Adrenal gland (tissue), 9 donors: ENCODE measurements at regions not wholly inside any gene's neighbourhood (a gene's known extent, or its start where the extent isn't known, plus 50 kb on each side); places are given as distances from the start of the nearest gene placed in this dataset.
"Not testable (repeated sequence)": the region's sequence is repeated elsewhere in the genome, so short reads cannot be mapped to it uniquely, and the experiment has no call there.

ENCODE experiments used
- DNase-seq, 7 donors: peaks; one replicate each; pipeline ENCODE4 v3.0.0-alpha.2; 2019 to 2020
- H3K27ac ChIP-seq, 5 donors: fragments of 200-600 bp; sonication (generic) in 4 of 5; 1 replicate in 3 of 5; 2 replicates in 2 of 5; pipeline versions ENCODE4 v1.5.1 to v1.8.0; 2016 to 2020; ENCODE audit warnings: mild to moderate bottlenecking in 1 of 5
- H3K27me3 ChIP-seq: fragments of 200-600 bp; 2 replicates; pipeline ENCODE4 v1.8.0; 2021
- H3K36me3 ChIP-seq, 2 donors: fragments of 200-600 bp; replicated peaks in 1 of 2; 1 replicate in 1 of 2; 2 replicates in 1 of 2; pipeline versions ENCODE4 v1.5.1 to v1.8.0; 2018 to 2022
- H3K4me1 ChIP-seq, 2 donors: fragments of 200-600 bp; replicated peaks in 1 of 2; 1 replicate in 1 of 2; 2 replicates in 1 of 2; pipeline versions ENCODE4 v1.5.1 to v1.8.0; 2018 to 2021
- H3K4me3 ChIP-seq, 4 donors: fragments of 200-600 bp; sonication (generic) in 3 of 4; one replicate each; pipeline ENCODE4 v1.5.1; 2016 to 2018
- H3K9me3 ChIP-seq, 3 donors: fragments of 200-600 bp; sonication (generic) in 1 of 3; replicated peaks in 1 of 3; 1 replicate in 2 of 3; 2 replicates in 1 of 3; pipeline versions ENCODE4 v1.5.1 to v1.8.0; 2016 to 2021
- WGBS, 4 donors: extraction: QIAGEN DNeasy Blood & Tissue Kit in 2 of 4; methylation state at CpG; one replicate each; pipeline versions ENCODE4 v1.1.5 to v1.1.7; 2013 to 2017; 5-methylcytosine and 5-hydroxymethylcytosine counted together
- intact Hi-C, 2 donors: fragments of 100-400 bp; cut with DNase I; formaldehyde crosslinking; loops; one replicate each; pipeline versions ENCODE4 v1.14.1 to v1.15.0; 2022 to 2023
- donor health status: healthy with polysubstance abuse.
- donor health status: Bipolar disorder and iron deficiency.
- donor health status: DM: yes; HTN: yes; CAD: no.
- donor health status: DM: no; HTN: no; CAD: no.
- donor health status: DM: no; HTN: no; CAD: no.

DNA sequence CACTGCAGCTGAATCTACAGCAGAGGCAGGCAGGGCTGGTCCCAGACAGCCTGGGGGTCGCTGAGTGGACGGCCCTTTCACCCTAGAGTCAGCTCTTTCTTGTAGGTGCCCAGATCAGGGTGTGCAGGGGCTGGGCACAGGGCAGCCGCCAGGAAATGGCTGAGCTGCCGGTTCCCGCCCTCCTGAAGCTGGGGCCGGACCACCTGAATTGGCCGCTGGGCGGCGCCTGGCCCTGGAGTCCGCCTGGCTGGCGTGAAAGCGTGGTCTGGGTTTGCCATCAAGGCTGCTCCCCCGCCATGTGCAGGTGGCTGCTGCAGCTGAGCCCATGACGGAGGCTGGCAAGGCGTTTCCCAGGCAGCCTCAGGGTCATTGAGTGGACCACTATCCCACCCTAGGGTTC, 85.7 kb downstream of the POTEM start:
- intact Hi-C loops = not testable (repeated sequence)
- no CpG with 5 or more reads among the region's 15 CpGs for WGBS, 4 donors

DNA sequence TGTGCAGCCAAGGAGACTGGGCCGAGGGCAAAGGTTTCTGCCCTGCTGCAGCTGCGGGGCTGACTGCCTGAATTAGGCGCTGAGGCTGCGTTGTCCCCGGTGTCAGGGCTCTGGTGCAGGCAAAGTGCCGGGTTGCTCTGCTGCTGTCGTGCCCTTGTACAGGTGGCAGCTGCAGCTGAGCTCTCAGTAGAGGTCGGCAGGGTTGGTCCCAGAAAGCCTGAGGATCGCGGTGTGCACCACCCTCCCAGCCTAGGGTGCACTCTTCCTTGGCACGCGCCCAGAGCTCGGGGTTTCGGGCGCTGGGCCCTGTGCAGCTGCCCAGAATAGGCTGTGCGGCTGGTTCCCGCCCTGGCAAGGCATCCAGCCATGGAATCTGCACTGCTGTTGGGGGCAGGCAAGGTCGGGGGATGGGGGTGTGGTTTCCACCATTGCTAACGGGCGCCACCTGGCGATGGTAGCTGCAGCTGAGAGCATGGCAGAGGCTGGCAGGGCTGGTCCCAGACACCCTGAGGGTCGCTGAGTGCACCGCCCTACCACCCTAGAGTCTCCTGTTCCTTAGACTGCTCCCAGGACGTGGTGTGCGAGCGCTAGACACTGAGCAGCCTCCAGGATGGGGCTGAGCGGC, 86.3 kb downstream of the POTEM start:
- H3K4me1 ChIP-seq, H3K4me3 ChIP-seq, H3K36me3 ChIP-seq, H3K9me3 ChIP-seq, DNase-seq, intact Hi-C loops, H3K27ac ChIP-seq, H3K27me3 ChIP-seq: not testable (repeated sequence)
- no CpG with 5 or more reads among the region's 27 CpGs for WGBS, 4 donors

More for the DNA sequence above, 85.7 kb downstream of the POTEM start:
- not testable (repeated sequence) for H3K4me1 ChIP-seq, H3K4me3 ChIP-seq, H3K36me3 ChIP-seq, H3K27ac ChIP-seq, H3K9me3 ChIP-seq, H3K27me3 ChIP-seq, DNase-seq

DNA sequence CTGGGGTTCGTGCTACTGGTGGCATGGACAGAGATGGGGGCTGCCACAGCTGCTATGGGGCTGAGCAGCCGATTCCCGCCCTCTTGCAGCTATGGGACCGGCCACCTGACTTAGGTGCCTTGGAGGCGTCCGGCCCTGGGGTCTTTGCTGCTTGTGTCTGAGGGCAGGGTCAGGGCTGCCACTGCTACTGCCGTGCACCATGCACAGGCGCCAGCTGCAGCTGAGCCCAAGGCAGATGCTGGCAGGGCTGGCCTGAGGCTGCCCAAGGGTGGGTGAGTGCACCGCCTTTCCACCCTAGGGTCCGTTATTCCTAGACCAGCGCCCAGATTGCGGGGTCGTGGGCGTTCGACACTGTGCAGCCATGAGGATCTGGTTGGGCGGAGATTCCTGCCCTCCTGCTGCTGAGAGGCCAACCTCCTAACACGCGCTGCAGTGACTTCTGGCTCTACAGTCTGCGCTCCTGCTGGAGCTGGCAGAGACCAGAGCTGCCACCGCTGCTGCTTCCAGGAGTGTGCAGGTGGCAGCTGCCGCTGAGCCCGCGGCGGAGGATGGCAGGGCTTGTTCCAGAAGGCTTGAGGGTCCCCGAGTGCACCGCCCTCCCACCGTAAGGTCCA, 87.0 kb downstream of the POTEM start:
- H3K9me3 ChIP-seq, DNase-seq, intact Hi-C loops, H3K36me3 ChIP-seq, H3K27me3 ChIP-seq, H3K4me3 ChIP-seq, H3K27ac ChIP-seq, H3K4me1 ChIP-seq: not testable (repeated sequence)
- 74 to 91% methylated on average over 4 to 13 of the region's 27 CpGs; no CpG with 5 or more reads in 2 of the 4 donors for WGBS, 4 donors

DNA sequence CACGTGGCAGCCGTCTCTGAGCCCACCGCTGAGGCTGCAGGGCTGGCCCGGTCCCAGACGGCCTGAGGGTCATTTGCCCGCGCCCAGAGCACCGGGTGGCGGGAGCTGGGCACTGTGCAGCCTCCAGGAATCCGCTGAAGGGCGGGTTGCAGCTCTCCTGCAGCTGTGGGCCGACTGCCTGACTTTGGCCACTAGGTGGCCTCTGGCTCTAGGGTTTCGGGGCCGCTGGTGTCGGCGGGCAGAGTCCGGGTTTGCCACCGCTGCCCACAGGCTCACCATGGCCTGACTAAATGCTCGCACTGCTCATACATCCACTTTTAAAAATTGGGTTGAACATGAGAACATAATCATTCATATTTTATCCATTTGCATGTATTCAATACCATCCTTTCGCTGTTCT, 87.7 kb downstream of the POTEM start:
- H3K36me3 ChIP-seq, H3K4me3 ChIP-seq, H3K27ac ChIP-seq, DNase-seq, H3K9me3 ChIP-seq, H3K4me1 ChIP-seq, H3K27me3 ChIP-seq, intact Hi-C loops: not testable (repeated sequence)
- no CpG with 5 or more reads among the region's 20 CpGs for WGBS, 4 donors

DNA sequence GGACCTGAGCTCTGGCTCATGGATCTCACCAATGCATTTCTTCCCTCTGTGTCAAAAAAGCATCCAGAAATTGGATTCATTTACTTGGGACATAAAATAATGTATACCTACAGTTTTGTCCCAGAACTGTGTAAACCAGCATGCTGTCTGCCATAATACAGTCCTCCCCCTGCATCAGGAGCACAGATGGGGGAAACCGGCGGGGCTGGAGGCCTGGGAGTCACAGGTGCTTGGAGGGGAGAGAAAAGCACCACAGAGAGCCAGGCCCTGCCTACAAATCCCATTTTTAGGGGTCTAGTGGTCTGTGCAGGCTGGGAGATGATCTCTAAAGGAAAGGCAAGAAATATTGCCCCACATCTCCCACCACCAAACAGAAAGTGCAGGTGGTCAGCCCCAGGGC, 91.8 kb downstream of the POTEM start:
- DNase-seq, H3K4me3 ChIP-seq, H3K36me3 ChIP-seq, intact Hi-C loops, H3K27me3 ChIP-seq, H3K27ac ChIP-seq, H3K9me3 ChIP-seq, H3K4me1 ChIP-seq: not testable (repeated sequence)
- WGBS, 4 donors = 33 to 55% (median 52%) methylated on average over 2 of the region's 2 CpGs; no CpG with 5 or more reads in 1 of the 4 donors

DNA sequence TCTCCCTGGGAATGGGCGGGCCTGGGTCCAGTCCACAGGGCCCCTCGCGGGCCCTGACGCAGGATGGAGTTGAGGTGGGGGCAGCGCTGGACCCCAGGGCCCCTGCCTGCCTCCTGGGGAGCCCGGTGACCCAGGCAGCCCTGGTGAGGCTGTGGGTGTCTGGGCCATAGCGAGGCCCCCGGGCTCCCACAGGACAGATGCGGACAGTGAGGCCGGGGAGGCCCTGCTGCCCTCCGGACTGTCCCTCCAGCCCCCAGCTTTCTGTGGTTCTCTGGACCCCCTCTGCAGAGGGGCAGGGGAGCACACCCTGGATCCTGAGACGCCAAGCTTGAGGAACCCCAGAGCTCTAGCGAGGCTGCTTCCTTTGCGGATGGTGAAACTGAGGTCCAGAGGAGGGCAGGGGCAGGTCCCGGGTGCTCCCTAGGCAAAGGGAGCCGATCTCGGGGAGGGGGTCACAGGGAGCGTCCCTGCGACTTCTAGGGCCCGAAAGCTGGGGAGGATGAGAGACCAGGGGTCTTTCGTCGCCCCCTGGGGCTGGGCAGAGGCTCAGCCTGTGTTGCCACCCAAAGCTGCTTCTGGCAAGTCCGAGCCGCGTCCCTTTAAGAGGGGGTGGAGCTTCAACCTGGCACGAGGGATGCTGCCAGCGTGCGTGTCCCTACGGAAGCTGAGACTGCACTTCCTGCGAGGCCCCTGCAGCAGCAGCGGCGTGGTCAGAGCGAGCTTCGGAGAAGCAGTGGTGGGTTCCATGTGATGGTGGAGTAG, 94.6 kb downstream of the POTEM start:
- DNase-seq = not testable (repeated sequence)

DNA sequence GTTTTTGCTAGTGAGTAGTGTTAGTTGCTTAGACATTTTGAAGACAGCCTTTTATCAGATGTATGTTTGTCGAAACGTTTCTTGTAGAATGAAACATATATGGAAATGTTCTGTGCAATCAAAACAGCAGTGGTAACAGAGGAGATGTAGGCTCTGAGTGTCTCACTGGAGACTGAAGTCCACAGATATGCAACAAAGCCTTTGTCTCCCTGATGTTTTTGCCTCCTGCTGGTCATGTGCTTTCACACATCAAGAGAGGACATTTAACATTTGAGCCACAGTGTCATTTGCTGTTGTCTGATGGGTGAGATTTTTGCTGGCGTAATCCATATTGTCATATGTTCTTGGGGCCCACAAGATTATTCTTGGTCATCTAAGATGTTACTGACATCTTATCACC, 101.7 kb downstream of the POTEM start:
- H3K9me3 ChIP-seq, H3K36me3 ChIP-seq, H3K27ac ChIP-seq, H3K4me3 ChIP-seq, DNase-seq, H3K27me3 ChIP-seq, intact Hi-C loops, H3K4me1 ChIP-seq: not testable (repeated sequence)
- 94 to 100% methylated on average over 1 of the region's 3 CpGs; no CpG with 5 or more reads in 2 of the 4 donors for WGBS, 4 donors

More for the DNA sequence above, 94.6 kb downstream of the POTEM start:
- WGBS, 4 donors = no CpG with 5 or more reads among the region's 34 CpGs
- H3K27me3 ChIP-seq, H3K9me3 ChIP-seq, intact Hi-C loops, H3K36me3 ChIP-seq, H3K4me3 ChIP-seq, H3K27ac ChIP-seq, H3K4me1 ChIP-seq: not testable (repeated sequence)

DNA sequence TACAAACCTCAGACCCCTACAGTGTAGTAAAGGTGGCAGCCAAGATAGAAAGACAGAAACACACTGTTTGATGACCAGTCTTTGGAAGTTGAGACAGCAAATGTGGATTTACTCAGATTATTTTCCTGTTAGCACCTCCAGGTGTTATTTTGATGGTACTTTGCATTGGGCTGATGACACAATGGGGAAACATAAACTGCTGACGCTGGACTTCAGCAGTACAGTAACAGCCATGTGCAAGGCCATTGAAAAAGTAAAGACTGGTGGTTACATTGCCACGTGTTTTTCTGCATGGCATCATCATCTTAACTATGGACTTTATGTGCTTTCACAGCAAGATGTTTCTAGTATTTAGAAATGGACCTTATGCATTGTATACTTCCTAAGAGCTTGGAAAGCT, 105.3 kb downstream of the POTEM start:
- H3K9me3 ChIP-seq, H3K4me1 ChIP-seq, H3K27me3 ChIP-seq, H3K4me3 ChIP-seq, H3K27ac ChIP-seq, intact Hi-C loops, H3K36me3 ChIP-seq, DNase-seq: not testable (repeated sequence)
- WGBS, 4 donors = no CpG with 5 or more reads among the region's 2 CpGs

DNA sequence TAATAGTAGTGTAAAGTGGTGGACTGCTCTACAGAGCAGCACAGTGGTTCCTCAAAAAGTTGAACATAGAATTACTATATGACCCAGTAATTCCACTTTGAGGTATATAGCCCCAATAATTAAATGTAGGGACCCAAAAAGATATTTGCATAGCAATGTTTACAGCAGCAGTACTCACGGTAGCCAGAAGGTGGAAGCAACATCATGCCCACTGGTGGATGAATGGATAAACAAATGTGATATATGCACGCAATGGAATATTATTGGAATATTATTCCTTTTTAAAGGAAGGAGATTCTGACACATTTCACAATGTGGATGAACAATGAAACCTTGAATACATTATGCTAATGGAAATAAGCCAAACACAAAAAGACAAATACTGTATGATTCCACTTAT, 121.4 kb downstream of the POTEM start:
- intact Hi-C loops = not testable (repeated sequence)

DNA sequence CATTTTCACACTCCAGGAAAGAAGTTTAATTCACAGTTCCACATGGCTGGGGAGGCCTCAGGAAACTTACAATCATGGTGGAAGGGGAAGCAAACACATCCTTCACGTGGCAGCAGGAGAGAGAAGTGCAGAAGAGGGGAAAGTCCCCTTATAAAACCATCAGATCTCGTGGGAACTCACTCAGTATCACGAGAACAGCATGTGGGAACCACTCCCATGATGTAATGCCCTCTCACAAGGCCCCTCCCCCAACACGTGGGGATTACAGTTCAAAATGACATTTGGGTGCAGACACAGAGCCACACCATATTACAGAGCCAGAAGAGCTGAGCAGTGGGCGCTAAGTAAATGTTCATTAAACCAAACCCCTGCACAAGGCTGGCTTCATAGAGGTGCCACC, 126.0 kb downstream of the POTEM start:
- H3K27ac ChIP-seq, DNase-seq, H3K36me3 ChIP-seq, H3K4me3 ChIP-seq, H3K27me3 ChIP-seq, intact Hi-C loops, H3K9me3 ChIP-seq, H3K4me1 ChIP-seq: not testable (repeated sequence)
- WGBS, 4 donors = no CpG with 5 or more reads among the region's 5 CpGs

More for the DNA sequence above, 121.4 kb downstream of the POTEM start:
- H3K4me3 ChIP-seq, H3K36me3 ChIP-seq, H3K4me1 ChIP-seq, H3K9me3 ChIP-seq, DNase-seq, H3K27ac ChIP-seq, H3K27me3 ChIP-seq: not testable (repeated sequence)
- 9 to 57% methylated on average over 1 to 2 of the region's 2 CpGs; no CpG with 5 or more reads in 2 of the 4 donors for WGBS, 4 donors

DNA sequence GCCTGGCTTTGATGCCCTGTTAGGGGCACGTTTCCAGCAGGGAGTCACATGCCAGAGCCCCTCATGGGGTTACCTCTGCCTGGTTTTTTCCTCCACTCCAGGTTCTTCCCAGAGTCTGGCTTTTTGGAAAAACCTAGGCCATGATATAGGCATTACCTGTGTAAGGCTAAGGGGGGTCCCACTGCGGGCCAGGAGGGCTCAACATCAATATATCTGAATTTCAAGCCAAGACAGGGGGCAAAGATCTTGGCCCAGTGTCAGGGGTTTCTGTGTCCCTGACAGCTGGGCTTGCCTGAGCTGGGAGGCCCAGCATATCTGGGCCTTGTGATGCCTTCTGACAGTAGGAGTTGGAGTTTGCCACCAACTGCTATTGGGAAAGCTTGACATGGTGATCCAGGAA, 127.5 kb downstream of the POTEM start:
- H3K9me3 ChIP-seq, H3K36me3 ChIP-seq, H3K27me3 ChIP-seq, H3K4me3 ChIP-seq, H3K4me1 ChIP-seq, intact Hi-C loops, H3K27ac ChIP-seq, DNase-seq: not testable (repeated sequence)
- 42 to 45% methylated on average over 1 of the region's 2 CpGs; no CpG with 5 or more reads in 2 of the 4 donors for WGBS, 4 donors
